ENCODE measurements at regions not wholly inside any gene's neighbourhood (a gene's known extent, or its start where the extent isn't known, plus 50 kb on each side); places are given as distances from the start of the nearest gene placed in this dataset.

DNA sequence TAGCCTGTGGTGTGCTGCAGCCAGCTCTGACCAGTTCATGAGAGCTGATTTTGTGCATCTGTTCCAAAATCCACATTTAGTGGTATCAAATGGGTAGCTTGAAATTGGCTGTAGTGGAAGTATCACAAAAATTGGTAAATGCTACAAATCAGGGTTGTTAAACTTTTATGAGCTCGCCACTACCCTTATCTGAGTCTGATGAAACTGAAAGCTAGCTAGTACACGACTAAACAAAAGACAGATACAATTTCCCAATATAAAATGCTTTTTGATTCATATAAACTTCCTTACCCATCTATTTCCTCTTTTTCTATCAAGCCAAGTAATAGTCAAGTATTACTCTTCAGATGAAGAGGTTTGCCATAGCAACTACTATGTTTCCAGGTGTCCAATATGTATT lies 392.0 kb downstream of the TMEM161B start:
- no peak overlapping the region for H3K4me3 ChIP-seq (ENCODE audit: low read length)
- DNase-seq (ENCODE audit: low read depth): no peak
- TF ChIP-seq, protein P1, sequence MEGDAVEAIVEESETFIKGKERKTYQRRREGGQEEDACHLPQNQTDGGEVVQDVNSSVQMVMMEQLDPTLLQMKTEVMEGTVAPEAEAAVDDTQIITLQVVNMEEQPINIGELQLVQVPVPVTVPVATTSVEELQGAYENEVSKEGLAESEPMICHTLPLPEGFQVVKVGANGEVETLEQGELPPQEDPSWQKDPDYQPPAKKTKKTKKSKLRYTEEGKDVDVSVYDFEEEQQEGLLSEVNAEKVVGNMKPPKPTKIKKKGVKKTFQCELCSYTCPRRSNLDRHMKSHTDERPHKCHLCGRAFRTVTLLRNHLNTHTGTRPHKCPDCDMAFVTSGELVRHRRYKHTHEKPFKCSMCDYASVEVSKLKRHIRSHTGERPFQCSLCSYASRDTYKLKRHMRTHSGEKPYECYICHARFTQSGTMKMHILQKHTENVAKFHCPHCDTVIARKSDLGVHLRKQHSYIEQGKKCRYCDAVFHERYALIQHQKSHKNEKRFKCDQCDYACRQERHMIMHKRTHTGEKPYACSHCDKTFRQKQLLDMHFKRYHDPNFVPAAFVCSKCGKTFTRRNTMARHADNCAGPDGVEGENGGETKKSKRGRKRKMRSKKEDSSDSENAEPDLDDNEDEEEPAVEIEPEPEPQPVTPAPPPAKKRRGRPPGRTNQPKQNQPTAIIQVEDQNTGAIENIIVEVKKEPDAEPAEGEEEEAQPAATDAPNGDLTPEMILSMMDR (IDR thresholded peaks at IDR 0.05; ENCODE audit: insufficient read depth, low read depth, low read length, missing control alignments): no peak

DNA sequence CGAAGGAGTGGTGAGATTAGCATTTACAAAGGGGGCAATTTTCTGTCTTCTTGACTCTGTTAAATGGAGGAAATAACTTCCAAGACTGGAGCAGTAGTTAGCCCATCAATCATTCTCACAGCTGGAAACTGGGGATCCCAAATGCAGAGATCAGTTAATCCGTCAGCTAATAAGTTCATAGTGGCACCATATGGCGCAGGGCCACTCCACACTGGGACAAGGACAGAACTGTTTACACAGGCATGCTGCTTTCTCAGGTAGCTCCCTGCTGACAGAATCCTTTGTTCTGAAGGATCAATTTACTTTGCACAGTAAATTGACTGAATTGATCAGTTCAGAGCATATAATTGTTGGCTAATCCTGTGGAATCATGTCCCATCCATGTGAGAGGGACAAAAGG lies 395.7 kb downstream of the TMEM161B start:
- H3K4me3 ChIP-seq (ENCODE audit: low read length): no peak overlapping the region
- no peak for DNase-seq (ENCODE audit: low read depth)
- TF ChIP-seq, protein P1 (IDR thresholded peaks at IDR 0.05; ENCODE audit: insufficient read depth, low read depth, low read length, missing control alignments): no peak

DNA sequence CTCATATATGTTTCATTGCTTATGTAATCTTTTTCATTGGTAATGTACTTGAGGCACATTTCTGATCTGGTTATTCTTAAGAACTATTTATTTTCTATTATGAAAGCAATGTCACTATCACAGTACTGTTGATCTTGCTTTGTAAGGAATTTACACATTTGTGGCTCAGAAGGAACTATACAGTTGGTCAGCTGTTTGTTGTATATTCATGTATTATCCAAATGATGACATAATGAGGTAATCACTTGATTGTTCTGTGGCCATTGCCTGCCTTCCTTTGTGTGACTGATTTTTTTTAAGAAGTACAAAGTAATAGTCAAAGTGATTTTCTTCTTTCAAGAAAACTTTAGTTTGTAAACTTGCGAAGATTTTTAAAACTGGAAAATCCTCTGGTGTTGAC lies 399.9 kb downstream of the TMEM161B start:
- TF ChIP-seq, protein P1 (IDR thresholded peaks at IDR 0.05; ENCODE audit: insufficient read depth, low read depth, low read length, missing control alignments): no peak
- H3K4me3 ChIP-seq (ENCODE audit: low read length): no peak overlapping the region
- no peak for DNase-seq (ENCODE audit: low read depth)

DNA sequence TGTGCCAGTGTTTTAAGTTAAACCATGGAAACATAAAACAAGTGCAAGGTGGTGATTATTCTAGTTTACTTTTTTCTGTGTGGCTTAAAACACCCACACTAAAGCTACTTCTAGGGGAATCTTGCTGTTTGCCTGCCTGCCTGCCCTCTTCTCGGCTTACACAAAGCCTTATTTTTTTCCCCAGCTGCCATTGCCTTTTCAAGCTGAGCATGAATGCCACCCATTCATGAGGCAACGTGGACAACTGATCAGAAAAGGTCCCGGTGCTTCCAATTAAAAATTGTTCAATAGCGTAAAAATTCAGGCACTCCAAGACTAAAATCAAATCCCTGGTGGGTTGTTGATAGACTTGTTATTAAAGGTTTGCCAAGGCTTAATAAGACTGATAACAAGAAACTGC lies 401.4 kb downstream of the TMEM161B start:
- TF ChIP-seq, protein P1 (IDR thresholded peaks at IDR 0.05; ENCODE audit: insufficient read depth, low read depth, low read length, missing control alignments): no peak
- no peak for DNase-seq (ENCODE audit: low read depth)
- no peak overlapping the region for H3K4me3 ChIP-seq (ENCODE audit: low read length)

DNA sequence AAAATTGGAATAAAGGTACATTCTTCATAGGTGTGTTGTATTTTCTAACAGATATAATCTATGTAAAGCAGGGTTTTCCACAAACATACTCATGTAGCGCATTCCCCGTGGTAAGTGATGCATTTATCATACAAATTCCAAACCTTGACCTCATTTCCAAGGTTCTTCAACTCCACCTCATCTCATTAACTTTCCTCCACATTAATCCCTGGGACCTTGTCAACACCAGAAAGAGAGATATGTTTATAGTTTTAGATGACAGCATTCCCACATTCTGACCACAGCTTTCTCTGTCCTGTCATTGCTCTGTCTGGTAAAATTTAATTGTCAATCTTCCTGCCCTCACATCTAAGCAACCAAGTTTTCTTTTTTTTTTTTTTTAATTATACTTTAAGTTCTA lies 415.1 kb downstream of the TMEM161B start:
- TF ChIP-seq, protein P1 (IDR thresholded peaks at IDR 0.05; ENCODE audit: insufficient read depth, low read depth, low read length, missing control alignments): no peak

DNA sequence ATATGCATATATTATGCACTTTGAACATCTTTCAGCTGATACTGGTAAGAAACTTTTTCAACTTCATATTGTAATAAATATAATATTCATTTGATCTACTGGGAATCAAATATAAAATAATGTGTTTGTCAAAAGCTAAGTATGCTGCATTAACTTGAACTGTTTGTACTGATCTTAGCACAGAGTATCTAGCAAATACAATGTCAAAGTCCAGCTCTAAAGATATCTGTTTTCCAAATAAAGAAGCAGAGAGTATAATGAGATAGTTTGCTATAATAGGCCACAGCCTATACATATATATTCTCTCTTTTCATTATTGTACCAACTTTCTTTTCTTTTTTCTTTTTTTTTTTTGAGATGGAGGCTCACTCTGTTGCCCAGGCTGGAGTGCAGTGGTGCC lies 417.0 kb downstream of the TMEM161B start:
- TF ChIP-seq, protein P1 (IDR thresholded peaks at IDR 0.05; ENCODE audit: insufficient read depth, low read depth, low read length, missing control alignments): no peak
- no peak for DNase-seq (ENCODE audit: low read depth)
- H3K4me3 ChIP-seq (ENCODE audit: low read length): no peak overlapping the region

More for the DNA sequence above, 415.1 kb downstream of the TMEM161B start:
- DNase-seq (ENCODE audit: low read depth): no peak
- no peak overlapping the region for H3K4me3 ChIP-seq (ENCODE audit: low read length)

DNA sequence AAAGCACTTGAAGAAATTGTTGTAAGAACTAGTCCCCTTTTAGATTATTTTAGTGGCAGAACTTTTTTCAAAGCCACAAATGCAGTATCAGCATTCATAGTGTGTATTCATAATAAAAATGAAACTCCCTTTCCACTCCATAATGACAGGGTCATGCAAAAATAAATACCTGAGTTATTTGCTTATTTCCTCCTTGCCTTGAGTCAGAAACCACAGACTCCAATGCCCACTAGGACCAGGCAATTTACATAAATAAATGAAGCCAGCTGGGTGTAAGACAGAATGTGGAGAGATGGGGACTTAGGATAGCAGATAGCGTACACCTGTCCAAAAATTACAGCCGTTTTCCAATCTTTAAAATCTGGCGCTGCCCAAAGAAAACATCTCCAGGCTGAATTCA lies 417.8 kb downstream of the TMEM161B start:
- TF ChIP-seq, protein P1 (IDR thresholded peaks at IDR 0.05; ENCODE audit: insufficient read depth, low read depth, low read length, missing control alignments): no peak
- H3K4me3 ChIP-seq (ENCODE audit: low read length): no peak overlapping the region
- DNase-seq (ENCODE audit: low read depth): peak; percentile 25
